ENCODE measurements at regions not wholly inside any gene's neighbourhood (a gene's known extent, or its start where the extent isn't known, plus 50 kb on each side); places are given as distances from the start of the nearest gene placed in this dataset.

DNA sequence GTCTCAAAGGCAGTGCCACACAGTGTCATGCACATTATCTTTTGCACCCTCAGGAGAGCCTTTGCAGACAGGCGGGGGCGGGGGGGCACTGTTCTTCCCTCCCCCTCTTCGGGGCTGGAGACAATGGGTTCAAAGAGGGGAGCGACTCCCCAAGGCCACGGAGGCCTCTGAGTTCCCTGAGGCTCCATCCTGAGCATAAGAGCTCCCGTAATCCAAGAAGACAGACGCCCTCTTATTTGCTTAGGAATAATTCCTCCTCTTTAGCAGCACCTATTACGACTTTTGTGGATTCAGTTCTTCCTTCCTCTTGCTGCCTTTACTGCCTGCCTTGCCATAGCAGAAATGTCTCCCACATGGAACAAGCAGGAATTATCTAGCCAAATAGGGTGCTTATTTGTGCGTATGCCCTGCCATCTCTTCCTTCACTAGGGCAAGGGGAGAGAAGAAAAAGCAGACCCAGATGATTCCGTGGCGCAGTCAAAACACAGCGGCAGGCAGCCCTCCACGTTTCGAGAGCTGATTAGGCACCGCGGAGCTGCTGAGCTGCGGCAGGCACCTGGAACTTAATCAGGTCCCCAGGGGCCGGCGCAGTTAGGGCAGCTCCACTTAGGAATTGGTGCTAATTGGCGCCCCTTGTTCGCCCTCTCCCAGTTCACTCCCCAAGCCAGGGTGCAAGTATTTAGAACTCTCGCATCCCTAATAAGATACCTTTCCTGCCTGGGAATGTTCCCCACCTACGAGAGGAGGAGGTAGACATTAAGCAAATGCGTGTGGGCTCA lies 233.4 kb upstream of the MYT1L start (continued):
- TF ChIP-seq BRCA1 (IDR thresholded peaks at IDR 0.05; ENCODE audit: low read depth, low read length) (no peak), HDAC2 (IDR thresholded peaks at IDR 0.05; ENCODE audit: borderline replicate concordance in 1 of 2, low read depth in 2 of 2, low read length in 2 of 2) (no peak)

Measured in H1 (cell line).